Caco-2 (cell line): ENCODE measurements at regions not wholly inside any gene's neighbourhood (a gene's known extent, or its start where the extent isn't known, plus 50 kb on each side); places are given as distances from the start of the nearest gene placed in this dataset.

ENCODE experiments used
- BruUV-seq: library from RNA; stranded (reverse); fragments of 400-500 nt; replicated peaks from 2 replicates; lab custom pipeline; 2021; lab: Mats Ljungman, UMichigan
- CTCF ChIA-PET: fragments of 300-600 bp; sonication (Branson Sonifier 250); formaldehyde crosslinking; loops from one replicate; lab custom pipeline; 2022; ENCODE audit warnings: antibody characterized with exemption; lab: Charles Lee
- POLR2A ChIA-PET: fragments of 300-600 bp; sonication (Branson Sonifier 250); formaldehyde crosslinking; loops from one replicate; lab custom pipeline; 2022; ENCODE audit warnings: antibody characterized with exemption; lab: Charles Lee
- DNase-seq, 2 experiments: peaks; one replicate each; pipeline versions ENCODE4 v3.0.0 to v3.0.0-alpha.2; 2020 to 2022
- H3K27me3 ChIP-seq: replicated peaks from 2 replicates; pipeline ENCODE4 v1.6.0; 2011; ENCODE audit warnings: low read length; ENCODE audit not compliant: control insufficient read depth, insufficient read depth
- H3K36me3 ChIP-seq: 2 replicates; pipeline ENCODE4 v1.5.1; 2011; ENCODE audit warnings: low read length; ENCODE audit not compliant: control insufficient read depth, insufficient read depth
- H3K4me1 ChIP-seq: fragments of 250-450 bp; sonication (Bioruptor Pico); 2 replicates; pipeline ENCODE4 v1.5.1; 2020; ENCODE audit warnings: mild to moderate bottlenecking
- H3K4me3 ChIP-seq: 2 replicates; pipeline ENCODE4 v1.5.1; 2011; ENCODE audit warnings: low read depth, mild to moderate bottlenecking, control low read depth, low read length
- H3K9me3 ChIP-seq: fragments of 250-450 bp; sonication (Bioruptor Pico); 2 replicates; pipeline ENCODE4 v1.5.1; 2020; ENCODE audit warnings: mild to moderate bottlenecking, moderate library complexity
- H3K27ac Mint-ChIP-seq: one replicate; pipeline ENCODE4 v1.8.0; 2022; ENCODE audit warnings: mixed read lengths; ENCODE audit not compliant: unreplicated experiment
- H3K27me3 Mint-ChIP-seq: one replicate; pipeline ENCODE4 v1.8.0; 2022; ENCODE audit warnings: mixed read lengths; ENCODE audit not compliant: insufficient read depth, unreplicated experiment
- H3K36me3 Mint-ChIP-seq: one replicate; pipeline ENCODE4 v1.8.0; 2022; ENCODE audit warnings: mild to moderate bottlenecking, mixed read lengths; ENCODE audit not compliant: insufficient read depth, unreplicated experiment
- H3K4me1 Mint-ChIP-seq: one replicate; pipeline ENCODE4 v1.8.0; 2022; ENCODE audit warnings: low read depth, mixed read lengths; ENCODE audit not compliant: unreplicated experiment
- H3K4me3 Mint-ChIP-seq: one replicate; pipeline ENCODE4 v1.8.0; 2022; ENCODE audit warnings: mild to moderate bottlenecking, moderate library complexity, mixed read lengths; ENCODE audit not compliant: unreplicated experiment
- H3K9me3 Mint-ChIP-seq: one replicate; pipeline ENCODE4 v1.8.0; 2022; ENCODE audit warnings: mixed read lengths; ENCODE audit not compliant: unreplicated experiment
- intact Hi-C: fragments of 100-400 bp; cut with micrococcal nuclease; formaldehyde crosslinking; loops from one replicate; pipeline ENCODE4 v1.10.0; 2022; ENCODE audit not compliant: unreplicated experiment
- TF ChIP-seq, protein P1 (sequence below), 2 experiments: fragments of 200-600 bp in 1 of 2; IDR thresholded peaks; 1 replicate in 1 of 2; 2 replicates in 1 of 2; pipeline versions ENCODE4 v1.5.1 to v1.8.0; 2011 to 2022; ENCODE audit warnings: antibody characterized with exemption in 1 of 2, control low read depth in 1 of 2, inconsistent platforms in 1 of 2, low read depth in 1 of 2, low read length in 1 of 2, mild to moderate bottlenecking in 1 of 2, moderate library complexity in 1 of 2; ENCODE audit not compliant: insufficient read depth in 1 of 2, severe bottlenecking in 1 of 2, unreplicated experiment in 1 of 2

DNA sequence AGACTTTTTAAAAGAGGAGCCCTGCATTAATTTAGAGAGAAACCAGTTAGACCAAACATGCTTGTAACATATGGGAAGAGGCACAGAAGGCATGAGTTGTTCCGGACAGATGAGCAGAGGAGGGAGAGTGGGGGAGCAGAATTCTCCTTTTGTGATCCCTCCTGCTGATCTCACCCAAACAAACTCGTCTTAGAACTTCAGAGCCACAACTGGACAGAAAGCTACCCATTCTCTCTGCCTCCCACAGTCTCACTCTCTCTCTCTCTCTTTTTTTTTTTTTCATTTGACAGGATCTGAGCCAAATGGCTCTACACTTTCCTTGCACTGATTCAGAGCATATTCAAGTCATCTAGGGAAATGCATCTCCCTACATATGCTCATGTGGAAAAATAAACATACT, 196.0 kb upstream of the PAPPA start:
- Mint-ChIP-seq H3K36me3 (no peaks in the 10 kb centered on the region), H3K9me3 (no peaks in the 10 kb centered on the region), H3K4me1 (no peaks in the 10 kb centered on the region), H3K4me3 (no peak overlapping the region), H3K27me3 (peaks cover 12% of the 10 kb centered on the region), H3K27ac (no peak overlapping the region)
- TF ChIP-seq, protein P1, sequence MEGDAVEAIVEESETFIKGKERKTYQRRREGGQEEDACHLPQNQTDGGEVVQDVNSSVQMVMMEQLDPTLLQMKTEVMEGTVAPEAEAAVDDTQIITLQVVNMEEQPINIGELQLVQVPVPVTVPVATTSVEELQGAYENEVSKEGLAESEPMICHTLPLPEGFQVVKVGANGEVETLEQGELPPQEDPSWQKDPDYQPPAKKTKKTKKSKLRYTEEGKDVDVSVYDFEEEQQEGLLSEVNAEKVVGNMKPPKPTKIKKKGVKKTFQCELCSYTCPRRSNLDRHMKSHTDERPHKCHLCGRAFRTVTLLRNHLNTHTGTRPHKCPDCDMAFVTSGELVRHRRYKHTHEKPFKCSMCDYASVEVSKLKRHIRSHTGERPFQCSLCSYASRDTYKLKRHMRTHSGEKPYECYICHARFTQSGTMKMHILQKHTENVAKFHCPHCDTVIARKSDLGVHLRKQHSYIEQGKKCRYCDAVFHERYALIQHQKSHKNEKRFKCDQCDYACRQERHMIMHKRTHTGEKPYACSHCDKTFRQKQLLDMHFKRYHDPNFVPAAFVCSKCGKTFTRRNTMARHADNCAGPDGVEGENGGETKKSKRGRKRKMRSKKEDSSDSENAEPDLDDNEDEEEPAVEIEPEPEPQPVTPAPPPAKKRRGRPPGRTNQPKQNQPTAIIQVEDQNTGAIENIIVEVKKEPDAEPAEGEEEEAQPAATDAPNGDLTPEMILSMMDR (IDR thresholded peaks at IDR 0.05; ENCODE audit: insufficient read depth in 1 of 2, low read depth in 1 of 2, low read length in 1 of 2, severe bottlenecking in 1 of 2, unreplicated experiment in 1 of 2): no peak
- H3K4me3 ChIP-seq: no peak overlapping the region
- H3K4me1 ChIP-seq: no peaks in the 10 kb centered on the region
- no peaks in the 10 kb centered on the region for H3K27me3 ChIP-seq
- intact Hi-C loops: no loop called here
- POLR2A ChIA-PET: no interaction called here
- CTCF ChIA-PET: no interaction called here
- DNase-seq: no peak
- H3K36me3 ChIP-seq: no peaks in the 10 kb centered on the region
- no TSS peak for BruUV-seq
- no peaks in the 10 kb centered on the region for H3K9me3 ChIP-seq

GRCh38 chr9:115964710-115965347, 188.8 kb upstream of the PAPPA start:
- Mint-ChIP-seq H3K4me3 (no peak overlapping the region), H3K4me1 (no peaks in the 10 kb centered on the region), H3K27me3 (peaks cover 4% of the 10 kb centered on the region), H3K9me3 (peaks cover 18% of the 10 kb centered on the region), H3K36me3 (no peaks in the 10 kb centered on the region), H3K27ac (no peak overlapping the region)
- H3K4me1 ChIP-seq: no peaks in the 10 kb centered on the region
- H3K9me3 ChIP-seq: no peaks in the 10 kb centered on the region
- H3K4me3 ChIP-seq: no peak overlapping the region
- CTCF ChIA-PET: no interaction called here
- intact Hi-C loops: no loop called here
- TF ChIP-seq, protein P1 (IDR thresholded peaks at IDR 0.05; ENCODE audit: insufficient read depth in 1 of 2, low read depth in 1 of 2, low read length in 1 of 2, severe bottlenecking in 1 of 2, unreplicated experiment in 1 of 2): no peak
- no peaks in the 10 kb centered on the region for H3K36me3 ChIP-seq
- POLR2A ChIA-PET: no interaction called here
- DNase-seq: no peak
- no TSS peak for BruUV-seq
- no peaks in the 10 kb centered on the region for H3K27me3 ChIP-seq

DNA sequence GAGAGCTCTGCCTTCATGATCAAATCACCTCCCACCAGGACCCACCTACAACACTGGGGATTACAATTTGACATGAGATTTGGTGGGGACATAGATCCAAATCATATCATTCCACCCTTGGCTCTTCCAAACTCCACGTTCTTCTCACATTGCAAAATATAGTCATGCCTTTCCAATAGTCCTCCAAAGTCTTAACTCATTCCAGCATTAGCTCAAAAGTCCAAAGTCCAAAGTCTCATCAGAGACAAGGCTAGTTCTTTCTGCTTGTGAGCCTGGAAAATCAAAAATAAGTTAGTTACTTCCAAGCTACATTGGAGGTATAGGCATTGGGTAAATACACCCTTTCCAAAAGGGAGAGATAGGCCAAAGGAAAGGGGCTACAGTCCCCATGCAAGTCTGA, 186.9 kb upstream of the PAPPA start:
- no peaks in the 10 kb centered on the region for H3K9me3 ChIP-seq
- Mint-ChIP-seq H3K9me3 (peaks cover 18% of the 10 kb centered on the region), H3K27me3 (no peaks in the 10 kb centered on the region), H3K36me3 (no peaks in the 10 kb centered on the region), H3K27ac (no peak overlapping the region), H3K4me1 (no peaks in the 10 kb centered on the region), H3K4me3 (no peak overlapping the region)
- H3K4me3 ChIP-seq: no peak overlapping the region
- no TSS peak for BruUV-seq
- TF ChIP-seq, protein P1 (IDR thresholded peaks at IDR 0.05; ENCODE audit: insufficient read depth in 1 of 2, low read depth in 1 of 2, low read length in 1 of 2, severe bottlenecking in 1 of 2, unreplicated experiment in 1 of 2): no peak
- intact Hi-C loops: no loop called here
- POLR2A ChIA-PET: no interaction called here
- DNase-seq: no peak
- H3K27me3 ChIP-seq: no peaks in the 10 kb centered on the region
- no peaks in the 10 kb centered on the region for H3K4me1 ChIP-seq
- CTCF ChIA-PET: no interaction called here
- no peaks in the 10 kb centered on the region for H3K36me3 ChIP-seq
